ENCODE measurements at regions not wholly inside any gene's neighbourhood (a gene's known extent, or its start where the extent isn't known, plus 50 kb on each side); places are given as distances from the start of the nearest gene placed in this dataset.

- TF ChIP-seq REST (IDR thresholded peaks at IDR 0.05): no peak
- no peak for TF ChIP-seq HNF4A (conservative IDR thresholded peaks at IDR 0.05)
- no peak for TF ChIP-seq CTCF (IDR thresholded peaks at IDR 0.05; ENCODE audit: low read depth, low read length, missing input control)
- TF ChIP-seq JUND (IDR thresholded peaks at IDR 0.05): no peak
- TF ChIP-seq RAD21 (IDR thresholded peaks at IDR 0.05): no peak
- TF ChIP-seq YY1 (IDR thresholded peaks at IDR 0.05): no peak
- TF ChIP-seq FOXA2 (IDR thresholded peaks at IDR 0.05): no peak
- no peak for TF ChIP-seq TAF1 (conservative IDR thresholded peaks at IDR 0.05)
- TF ChIP-seq EGR1 (IDR thresholded peaks at IDR 0.05; ENCODE audit: low read depth in 2 of 2): no peak
These were observed 208.1 kb downstream of the BCOR start for GRCh38 chrX:39889704-39890103.
